ACHN (cell line): ENCODE measurements at regions not wholly inside any gene's neighbourhood (a gene's known extent, or its start where the extent isn't known, plus 50 kb on each side); places are given as distances from the start of the nearest gene placed in this dataset.
"Not testable (repeated sequence)": the region's sequence is repeated elsewhere in the genome, so short reads cannot be mapped to it uniquely, and the experiment has no call there.

Experiments used
- DNase-seq: peaks from one replicate; pipeline ENCODE4 v3.0.0-alpha.2; 2015
- in situ Hi-C: cut with HindIII; loops from 2 replicates; pipeline ENCODE4 v1.10.0; 2017; ENCODE audit warnings: low sequenced_read_pairs, low pct_ligation_motif_present, low pct_unique_long_range_greater_than_20kb

DNA sequence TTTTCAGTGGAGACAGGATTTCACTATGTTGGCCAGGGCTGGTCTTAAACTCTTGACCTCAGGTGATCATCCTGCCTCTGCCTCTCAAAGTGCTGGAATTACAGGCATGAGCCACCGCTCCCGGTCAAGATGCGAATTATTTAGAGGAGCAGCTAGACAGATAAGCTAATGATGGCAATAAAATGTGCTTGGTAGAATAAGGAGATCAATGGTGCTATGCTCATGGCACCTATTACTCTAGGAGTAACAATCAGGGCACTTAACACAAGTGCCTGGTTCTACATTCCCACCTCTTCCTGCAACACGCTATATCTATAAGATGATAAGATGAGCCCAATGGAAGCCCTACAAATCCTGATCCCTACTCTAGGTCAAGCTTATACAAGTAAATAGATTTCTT lies 61.4 kb upstream of the LOC128125822 start:
- in situ Hi-C loops = no loop called here

DNA sequence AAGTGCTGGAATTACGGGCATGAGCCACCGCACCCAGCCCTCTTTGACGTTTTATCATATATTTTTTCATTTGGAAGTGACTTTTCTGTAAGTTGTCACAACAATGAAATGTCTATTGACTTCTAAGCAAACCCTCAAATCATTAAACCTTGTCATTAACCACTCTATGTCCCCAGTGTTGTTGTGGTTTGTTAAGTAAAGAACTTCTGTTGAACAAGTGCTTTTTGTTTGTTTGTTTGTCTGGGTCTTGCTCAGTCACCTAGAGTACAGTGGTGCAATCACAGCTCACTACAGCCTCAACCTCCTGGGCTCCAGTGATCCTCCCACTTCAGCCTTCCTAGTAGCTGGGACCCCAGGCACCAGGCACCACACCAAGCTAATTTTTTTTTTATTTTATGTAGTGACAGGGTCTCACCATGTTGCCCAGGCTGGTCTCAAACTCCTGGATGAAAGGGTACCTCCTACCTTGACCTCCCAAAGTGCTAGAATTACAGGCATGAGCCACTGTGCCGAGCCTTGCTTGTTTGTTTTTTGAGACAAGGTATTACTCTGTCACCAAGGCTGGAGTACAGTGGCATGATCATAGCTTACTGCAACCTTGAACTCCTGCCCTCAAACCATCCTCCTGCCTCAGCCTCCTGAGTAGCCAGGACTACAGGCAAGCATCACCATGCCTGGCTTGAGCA lies 57.6 kb upstream of the LOC128125822 start:
- no peak for DNase-seq
- in situ Hi-C loops = no loop called here

More for the DNA sequence above, 61.4 kb upstream of the LOC128125822 start:
- no peak for DNase-seq

DNA sequence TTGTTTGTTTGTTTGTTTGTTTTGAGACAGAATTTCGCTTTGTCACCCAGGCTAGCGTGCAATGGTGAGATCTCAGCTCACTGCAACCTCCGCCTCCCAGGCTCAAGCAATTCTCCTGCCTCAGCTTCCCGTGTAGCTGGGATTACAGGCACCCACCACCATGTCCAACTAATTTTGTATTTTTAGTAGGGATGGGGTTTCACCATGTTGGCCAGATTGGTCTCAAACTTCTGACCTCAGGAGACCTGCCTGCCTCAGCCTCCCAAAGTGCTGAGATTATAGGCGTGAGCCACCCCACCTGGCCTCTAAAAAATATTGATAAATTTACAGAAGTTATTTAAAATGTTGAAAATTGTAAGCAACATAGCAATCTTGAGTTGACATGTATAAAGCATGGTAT lies 57.1 kb upstream of the LOC128125822 start:
- in situ Hi-C loops, DNase-seq: not testable (repeated sequence)

DNA sequence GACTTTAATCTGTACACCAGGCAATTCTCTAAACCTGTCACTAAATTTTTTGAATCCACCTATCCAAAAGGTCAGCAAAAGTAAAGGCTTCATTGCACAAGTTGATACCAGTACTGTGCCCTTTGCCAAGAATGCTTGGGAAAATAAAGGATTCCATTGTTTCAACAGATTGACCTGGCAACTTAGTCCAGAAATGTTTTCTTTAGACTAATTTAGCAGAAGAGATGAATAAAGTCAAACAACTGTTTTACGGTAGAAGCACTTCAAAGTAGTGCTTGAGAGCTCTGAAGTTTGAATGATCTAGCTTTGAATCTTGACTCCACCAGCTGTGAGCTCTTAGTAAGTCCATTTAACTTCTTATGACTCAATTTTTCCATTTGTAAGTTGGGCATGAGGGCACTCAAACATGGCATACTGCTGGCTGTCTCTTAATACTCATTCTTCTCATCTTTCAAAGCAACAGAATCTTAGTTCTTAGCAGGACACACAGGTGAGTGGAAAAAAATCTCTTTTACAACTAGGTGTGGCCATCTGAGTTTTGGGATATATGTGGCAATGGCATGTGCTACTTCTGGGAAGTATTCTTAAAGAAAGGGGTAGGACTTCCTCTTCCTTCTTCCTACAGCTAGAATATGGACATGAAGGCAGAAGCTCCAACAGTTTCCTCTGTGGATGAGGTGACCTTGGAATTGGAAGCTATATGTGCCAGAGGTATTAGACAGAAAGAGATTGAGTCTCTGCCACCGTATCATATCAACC lies 55.9 kb upstream of the LOC128125822 start:
- in situ Hi-C loops = no loop called here
- DNase-seq = no peak

DNA sequence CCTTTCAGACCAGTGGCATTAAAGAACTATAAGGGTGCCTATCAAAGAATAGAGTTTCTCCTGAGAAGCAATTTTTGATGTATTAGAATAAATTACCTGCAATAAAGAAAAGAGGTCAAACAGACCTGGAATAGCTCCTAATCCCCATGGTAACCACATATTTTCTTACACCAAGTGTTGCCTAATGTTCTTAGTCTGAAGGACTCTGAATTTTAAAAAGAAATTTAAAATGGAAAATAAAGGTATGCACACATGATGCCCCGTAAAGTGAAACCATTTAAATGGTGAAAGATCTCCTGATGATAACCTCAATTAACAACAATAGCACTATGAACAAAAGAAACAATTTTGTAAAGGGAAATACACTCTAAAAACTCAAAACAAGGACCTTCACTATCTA lies 55.1 kb upstream of the LOC128125822 start:
- in situ Hi-C loops = no loop called here
- no peak for DNase-seq

DNA sequence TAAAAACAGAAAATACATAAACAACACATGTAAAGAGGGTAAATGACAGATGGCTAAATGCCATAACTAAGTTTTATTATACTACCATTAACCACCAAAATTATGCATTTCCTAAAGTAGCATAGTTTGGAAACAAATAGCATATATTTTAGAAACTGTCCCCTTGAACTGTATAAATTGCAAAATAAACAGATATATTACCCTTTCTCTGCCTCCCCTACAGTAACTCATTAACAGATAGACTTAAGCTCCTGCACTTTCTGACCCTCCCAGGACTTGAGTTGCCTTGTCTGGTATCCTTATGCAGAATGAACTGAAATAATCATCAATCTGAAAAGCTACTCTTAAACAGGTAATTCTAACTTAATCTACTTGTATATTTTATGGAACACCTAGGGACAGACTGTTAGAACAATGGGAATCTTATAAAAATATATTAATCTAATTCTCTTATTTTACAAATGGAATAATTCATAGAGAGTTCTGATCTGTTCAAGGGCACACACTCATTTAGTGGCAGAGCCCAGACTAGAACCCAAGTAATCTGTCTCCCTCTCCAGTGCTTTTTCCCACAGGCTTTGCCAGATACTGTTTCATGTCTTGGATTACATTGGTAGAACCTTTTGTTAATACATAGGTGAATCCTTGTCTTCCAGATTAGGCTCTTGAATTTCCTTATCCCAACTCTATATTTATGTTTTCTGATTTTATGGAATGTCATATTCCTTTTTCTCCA lies 50.6 kb upstream of the LOC128125822 start:
- DNase-seq = no peak
- in situ Hi-C loops = no loop called here
